Naive thymus-derived CD4-positive, alpha-beta T cell (primary cell): ENCODE measurements at regions not wholly inside any gene's neighbourhood (a gene's known extent, or its start where the extent isn't known, plus 50 kb on each side); places are given as distances from the start of the nearest gene placed in this dataset.
A peak's percentile ranks its signal among the peaks of the same experiment; 100 is the strongest.

Source experiments
- ATAC-seq: fragments of 150-1000 bp; cut with Tn5 transposase; 2 replicates; pipeline ENCODE4 v1.10.0; 2021; ENCODE audit warnings: mild to moderate bottlenecking, moderate library complexity
- CTCF ChIA-PET: fragments of 350-600 bp; sonication (Branson Sonifier 250); formaldehyde crosslinking; loops from one replicate; lab custom pipeline; 2021; ENCODE audit warnings: antibody characterized with exemption; lab: Charles Lee
- POLR2A ChIA-PET: fragments of 350-600 bp; sonication (Branson Sonifier 250); formaldehyde crosslinking; loops from one replicate; lab custom pipeline; 2021; ENCODE audit warnings: antibody characterized with exemption, inconsistent platforms; lab: Charles Lee
- DNase-seq, 9 donors: peaks; one replicate each; pipeline versions ENCODE4 v3.0.0 to v3.0.0-alpha.2; 2020 to 2022; ENCODE audit warnings: mixed read lengths in 1 of 9
- H3K27ac ChIP-seq: one replicate; pipeline ENCODE4 v1.7.0; 2013; ENCODE audit warnings: mild to moderate bottlenecking, low read depth, low read length, moderate library complexity
- H3K27me3 ChIP-seq, 2 donors: one replicate each; pipeline ENCODE4 v1.7.0; 2013; ENCODE audit warnings: low read length in 2 of 2, mild to moderate bottlenecking in 2 of 2, moderate library complexity in 2 of 2; ENCODE audit not compliant: control insufficient read depth in 2 of 2, insufficient read depth in 2 of 2
- H3K36me3 ChIP-seq, 3 experiments: 1 replicate in 2 of 3; 2 replicates in 1 of 3; pipeline ENCODE4 v1.7.0; 2013; ENCODE audit warnings: low read length in 3 of 3, mild to moderate bottlenecking in 3 of 3, moderate library complexity in 1 of 3; ENCODE audit not compliant: insufficient read depth in 3 of 3, control insufficient read depth in 2 of 3
- H3K4me1 ChIP-seq, 2 donors: one replicate each; pipeline ENCODE4 v1.7.0; 2013; ENCODE audit warnings: low read length in 2 of 2, mild to moderate bottlenecking in 2 of 2, moderate library complexity in 1 of 2; ENCODE audit not compliant: control insufficient read depth in 2 of 2, insufficient read depth in 2 of 2
- H3K4me3 ChIP-seq: 2 replicates; pipeline ENCODE4 v1.7.0; 2013; ENCODE audit warnings: mild to moderate bottlenecking, low read length
- H3K9me3 ChIP-seq, 3 experiments: 1 replicate in 2 of 3; 2 replicates in 1 of 3; pipeline ENCODE4 v1.7.0; 2013; ENCODE audit warnings: low read length in 3 of 3; ENCODE audit not compliant: control insufficient read depth in 2 of 3
- H3K27ac Mint-ChIP-seq, 9 donors: one replicate each; pipeline ENCODE4 v1.8.0; 2020 to 2022; ENCODE audit warnings: mixed read lengths in 9 of 9, mild to moderate bottlenecking in 8 of 9, moderate library complexity in 5 of 9, inconsistent platforms in 2 of 9
- H3K27me3 Mint-ChIP-seq, 5 donors: one replicate each; pipeline ENCODE4 v1.8.0; 2021 to 2022; ENCODE audit warnings: mixed read lengths in 5 of 5, mild to moderate bottlenecking in 1 of 5
- H3K36me3 Mint-ChIP-seq, 5 donors: one replicate each; pipeline ENCODE4 v1.8.0; 2020 to 2022; ENCODE audit warnings: mixed read lengths in 5 of 5, mild to moderate bottlenecking in 3 of 5, inconsistent platforms in 1 of 5
- H3K4me1 Mint-ChIP-seq, 7 donors: one replicate each; pipeline ENCODE4 v1.8.0; 2020 to 2022; ENCODE audit warnings: mixed read lengths in 7 of 7, mild to moderate bottlenecking in 3 of 7, inconsistent platforms in 1 of 7
- H3K4me3 Mint-ChIP-seq, 10 donors: one replicate each; pipeline ENCODE4 v1.8.0; 2020 to 2022; ENCODE audit warnings: mild to moderate bottlenecking in 10 of 10, mixed read lengths in 10 of 10, moderate library complexity in 6 of 10, inconsistent platforms in 2 of 10
- H3K9me3 Mint-ChIP-seq, 11 donors: one replicate each; pipeline ENCODE4 v1.8.0; 2020 to 2022; ENCODE audit warnings: mixed read lengths in 11 of 11, mild to moderate bottlenecking in 4 of 11, inconsistent platforms in 1 of 11, moderate library complexity in 1 of 11
- intact Hi-C, 2 donors: fragments of 100-400 bp; cut with micrococcal nuclease; formaldehyde crosslinking; loops; one replicate each; pipeline ENCODE4 v1.15.1; 2023

GRCh38 chr11:15730263-15730994 lies 615.7 kb downstream of the INSC start:
- ChIA-PET CTCF (no interaction called here), POLR2A (no interaction called here)
- H3K4me3 Mint-ChIP-seq, result no peak overlapping the region
- no peak for ATAC-seq
- peaks cover 0 to 9% (median 0%) of the 10 kb centered on the region in 11 donors for H3K9me3 Mint-ChIP-seq
- intact Hi-C loops, result no loop called here
- Histone ChIP-seq H3K9me3 (no peaks in the 10 kb centered on the region), H3K4me1 (no peaks in the 10 kb centered on the region), H3K4me3 (no peak overlapping the region), H3K36me3 (no peaks in the 10 kb centered on the region), H3K27me3 (no peaks in the 10 kb centered on the region), H3K27ac (no peak overlapping the region)
- no peak overlapping the region for H3K27ac Mint-ChIP-seq
- peaks cover 0 to 30% (median 5%) of the 10 kb centered on the region in 5 donors for H3K27me3 Mint-ChIP-seq
- no peak for DNase-seq
- no peaks in the 10 kb centered on the region for H3K4me1 Mint-ChIP-seq
- peaks cover 0 to 6% (median 0%) of the 10 kb centered on the region in 5 donors for H3K36me3 Mint-ChIP-seq

- H3K4me3 ChIP-seq, result no peak overlapping the region
- Mint-ChIP-seq H3K27ac (no peak overlapping the region), H3K4me3 (no peak overlapping the region), H3K4me1 (no peaks in the 10 kb centered on the region), H3K9me3 (peaks cover 0 to 9% (median 0%) of the 10 kb centered on the region in 11 donors), H3K36me3 (peaks cover 0 to 6% (median 0%) of the 10 kb centered on the region in 5 donors), H3K27me3 (peaks cover 0 to 30% (median 5%) of the 10 kb centered on the region in 5 donors)
- DNase-seq, result no peak
- no peaks in the 10 kb centered on the region for H3K36me3 ChIP-seq
- no peaks in the 10 kb centered on the region for H3K9me3 ChIP-seq
- intact Hi-C loops, result no loop called here
- ATAC-seq, result no peak
- CTCF ChIA-PET, result no interaction called here
- no peak overlapping the region for H3K27ac ChIP-seq
- H3K27me3 ChIP-seq, result no peaks in the 10 kb centered on the region
- no peaks in the 10 kb centered on the region for H3K4me1 ChIP-seq
- POLR2A ChIA-PET, result no interaction called here
Measured at GRCh38 chr11:15730995-15731385, 616.3 kb downstream of the INSC start.

- H3K4me3 ChIP-seq, result no peak overlapping the region
- H3K4me1 ChIP-seq, result no peaks in the 10 kb centered on the region
- H3K36me3 ChIP-seq, result no peaks in the 10 kb centered on the region
- DNase-seq (no peak), ATAC-seq (no peak)
- no peaks in the 10 kb centered on the region for H3K9me3 ChIP-seq
- intact Hi-C loops, result no loop called here
- CTCF ChIA-PET, result no interaction called here
- POLR2A ChIA-PET, result no interaction called here
- Mint-ChIP-seq H3K4me1 (no peaks in the 10 kb centered on the region), H3K27ac (no peak overlapping the region), H3K27me3 (peaks cover 0 to 11% (median 7%) of the 10 kb centered on the region in 5 donors), H3K9me3 (peaks cover 0 to 11% (median 0%) of the 10 kb centered on the region in 11 donors), H3K36me3 (no peaks in the 10 kb centered on the region), H3K4me3 (no peak overlapping the region)
- H3K27ac ChIP-seq, result no peak overlapping the region
- H3K27me3 ChIP-seq, result no peaks in the 10 kb centered on the region
Measured at GRCh38 chr11:15735706-15736105, 620.6 kb downstream of the SOX6 start.

GRCh38 chr11:15737320-15737719 lies 619.0 kb downstream of the SOX6 start:
- H3K27me3 ChIP-seq, result no peaks in the 10 kb centered on the region
- ChIA-PET POLR2A (no interaction called here), CTCF (no interaction called here)
- no peak overlapping the region for H3K4me3 Mint-ChIP-seq
- intact Hi-C loops, result no loop called here
- H3K9me3 ChIP-seq, result no peaks in the 10 kb centered on the region
- no peak overlapping the region for H3K27ac ChIP-seq
- DNase-seq (no peak), ATAC-seq (no peak)
- H3K36me3 ChIP-seq, result no peaks in the 10 kb centered on the region
- no peaks in the 10 kb centered on the region for H3K4me1 Mint-ChIP-seq
- H3K27ac Mint-ChIP-seq, result no peak overlapping the region
- no peaks in the 10 kb centered on the region for H3K4me1 ChIP-seq
- H3K27me3 Mint-ChIP-seq, result peaks cover 0 to 10% (median 7%) of the 10 kb centered on the region in 5 donors
- peaks cover 0 to 9% (median 1%) of the 10 kb centered on the region in 11 donors for H3K9me3 Mint-ChIP-seq
- H3K36me3 Mint-ChIP-seq, result no peaks in the 10 kb centered on the region
- no peak overlapping the region for H3K4me3 ChIP-seq

DNA sequence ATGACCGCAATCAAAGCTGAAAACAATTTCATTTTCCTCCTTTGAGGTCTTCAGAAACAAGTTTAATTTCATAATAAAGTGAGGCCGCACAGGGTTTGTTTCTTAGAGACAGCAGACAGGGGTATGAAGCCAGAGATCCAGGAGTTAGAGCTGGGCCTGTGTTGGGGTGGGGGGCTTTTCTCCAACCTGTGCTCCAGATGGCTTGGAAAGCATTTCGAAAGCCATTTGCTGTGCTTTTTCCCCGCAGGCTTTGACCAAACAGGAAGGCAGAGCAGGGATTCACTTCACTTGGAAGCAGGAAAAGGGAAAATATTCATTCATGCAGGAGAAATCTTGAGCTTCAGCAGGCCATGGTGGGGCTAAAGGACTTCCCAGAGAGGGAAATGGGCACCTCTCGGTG lies 617.4 kb downstream of the SOX6 start:
- ChIA-PET POLR2A (no interaction called here), CTCF (no interaction called here)
- Mint-ChIP-seq H3K4me1 (no peaks in the 10 kb centered on the region), H3K27ac (no peak overlapping the region), H3K9me3 (peaks cover 0 to 9% (median under 1%) of the 10 kb centered on the region in 11 donors), H3K27me3 (peaks cover 0 to 10% (median 7%) of the 10 kb centered on the region in 5 donors), H3K4me3 (no peak overlapping the region), H3K36me3 (no peaks in the 10 kb centered on the region)
- no peak overlapping the region for H3K4me3 ChIP-seq
- DNase-seq, result no peak
- H3K36me3 ChIP-seq, result no peaks in the 10 kb centered on the region
- ATAC-seq, result no peak
- no peaks in the 10 kb centered on the region for H3K4me1 ChIP-seq
- intact Hi-C loops, result no loop called here
- H3K27me3 ChIP-seq, result no peaks in the 10 kb centered on the region
- no peak overlapping the region for H3K27ac ChIP-seq
- no peaks in the 10 kb centered on the region for H3K9me3 ChIP-seq

- CTCF ChIA-PET, result no interaction called here
Measured at GRCh38 chr11:15742626-15743519, 613.5 kb downstream of the SOX6 start.

More at GRCh38 chr11:15742626-15743519, 613.5 kb downstream of the SOX6 start:
- Histone ChIP-seq H3K9me3 (no peaks in the 10 kb centered on the region), H3K27ac (no peak overlapping the region), H3K27me3 (no peaks in the 10 kb centered on the region), H3K4me1 (no peaks in the 10 kb centered on the region), H3K36me3 (no peaks in the 10 kb centered on the region), H3K4me3 (no peak overlapping the region)
- Mint-ChIP-seq H3K36me3 (no peaks in the 10 kb centered on the region), H3K4me3 (no peak overlapping the region), H3K4me1 (no peaks in the 10 kb centered on the region), H3K27me3 (peaks cover 0 to 11% (median 3%) of the 10 kb centered on the region in 5 donors), H3K27ac (no peak overlapping the region), H3K9me3 (peaks cover 0 to 11% (median 1%) of the 10 kb centered on the region in 11 donors)
- intact Hi-C loops, result no loop called here
- ATAC-seq (peak; percentile 6), DNase-seq (no peak)
- POLR2A ChIA-PET, result no interaction called here
